ENCODE measurements at regions not wholly inside any gene's neighbourhood (a gene's known extent, or its start where the extent isn't known, plus 50 kb on each side); places are given as distances from the start of the nearest gene placed in this dataset.

GRCh38 chr5:103498211-103498610, 64.4 kb downstream of the NUDT12 start:
- no peak overlapping the region for H4K91ac ChIP-seq (ENCODE audit: insufficient read depth, low read depth, low read length)
- peaks cover 5% of the 10 kb centered on the region for H3K27me3 ChIP-seq (ENCODE audit: control insufficient read depth, insufficient read depth, low read length)
- no peak overlapping the region for H3K4me2 ChIP-seq (ENCODE audit: low read depth, low read length)
- H3K23ac ChIP-seq (ENCODE audit: low read depth, low read length) = no peak overlapping the region
- no peak for TF ChIP-seq MAFK (IDR thresholded peaks at IDR 0.05; ENCODE audit: low read depth, low read length)
- TF ChIP-seq RCOR1 (IDR thresholded peaks at IDR 0.05; ENCODE audit: insufficient replicate concordance, low read length) = no peak
- TF ChIP-seq SMC3 (IDR thresholded peaks at IDR 0.05; ENCODE audit: low read depth, low read length) = no peak
- H2BK120ac ChIP-seq (ENCODE audit: low read depth, low read length) = no peak overlapping the region
- H3K18ac ChIP-seq (ENCODE audit: low read depth, low read length) = no peak overlapping the region
- no peak overlapping the region for H4K8ac ChIP-seq (ENCODE audit: low read depth in 2 of 2, low read length in 2 of 2)
- intact Hi-C loops (cut with micrococcal nuclease) = no loop called here
- ATAC-seq (ENCODE audit: low read depth) (no peak), DNase-seq (no peak)
- in situ Hi-C loops (cut with MboI; ENCODE audit: low sequenced_read_pairs) = loop anchor here (25.0 kb wide), 1 partner anchor 911 kb away; no protein-coding TSS in a partner anchor
- no peaks in the 10 kb centered on the region for H3K9me3 ChIP-seq (ENCODE audit: control insufficient read depth, insufficient read depth, low read length)
- H2BK15ac ChIP-seq (ENCODE audit: low read depth, low read length) = no peak overlapping the region
- no CpG with 5 or more reads among the region's 1 CpG for WGBS, 2 experiments (ENCODE audit: extremely low coverage in 2 of 2, insufficient read length in 1 of 2)
- no peak overlapping the region for H3K4ac ChIP-seq (ENCODE audit: low read depth, low read length)
- no peak overlapping the region for H3K14ac ChIP-seq (replicated peaks; ENCODE audit: low read depth, low read length)
- H2AFZ ChIP-seq (replicated peaks; ENCODE audit: low read length, poor library complexity) = no peak overlapping the region
- H3K4me3 ChIP-seq (ENCODE audit: insufficient read depth, low read depth, low read length) = no peak overlapping the region
- dilution Hi-C loops (cut with HindIII; ENCODE audit: low sequenced_read_pairs, unreplicated experiment) = no loop called here
- no peak overlapping the region for H3K9ac ChIP-seq (ENCODE audit: low read depth, low read length)
- no peak overlapping the region for H2AK5ac ChIP-seq (ENCODE audit: low read depth, low read length)
- ChIA-PET CTCF (interaction anchor here (1.8 kb wide), 1 partner anchor 16 kb away, joined by 4 read pairs; no protein-coding TSS in a partner anchor), POLR2A (ENCODE audit: unreplicated experiment) (no interaction called here)
- no peak overlapping the region for H3K27ac ChIP-seq (ENCODE audit: insufficient read depth, low read length)
- no peak overlapping the region for H3K56ac ChIP-seq (ENCODE audit: extremely low read depth, insufficient read depth, low read length)
- BruUV-seq (replicated peaks) = no TSS peak
- no peak overlapping the region for H2AK9ac ChIP-seq (replicated peaks; ENCODE audit: low read depth, low read length, poor library complexity)
- no peak overlapping the region for H2BK20ac ChIP-seq (ENCODE audit: low read depth, low read length)
- H3K4me1 ChIP-seq (ENCODE audit: control insufficient read depth, insufficient read depth, low read length) = no peaks in the 10 kb centered on the region
- no peaks in the 10 kb centered on the region for H3K36me3 ChIP-seq (ENCODE audit: control insufficient read depth, insufficient read depth, low read length)
- no peak overlapping the region for H2BK5ac ChIP-seq (ENCODE audit: low read depth, low read length, poor library complexity, severe bottlenecking)
- no peak overlapping the region for H4K5ac ChIP-seq (ENCODE audit: low read depth, low read length)
- H3K79me1 ChIP-seq (ENCODE audit: low read depth in 1 of 2, low read length in 2 of 2) = no peaks in the 10 kb centered on the region
- no peaks in the 10 kb centered on the region for H4K20me1 ChIP-seq (ENCODE audit: insufficient read depth, low read length)
- H3K9me1 ChIP-seq (ENCODE audit: insufficient read depth, low read length) = no peaks in the 10 kb centered on the region
